GM12892 (cell line): ENCODE measurements at regions not wholly inside any gene's neighbourhood (a gene's known extent, or its start where the extent isn't known, plus 50 kb on each side); places are given as distances from the start of the nearest gene placed in this dataset.

ENCODE experiments used
- POLR2A ChIP-seq: IDR thresholded peaks from 2 replicates; pipeline ENCODE4 v1.6.1; 2011; ENCODE audit warnings: low read depth, low read length, control low read depth
- POLR2AphosphoS5 ChIP-seq: IDR thresholded peaks from 2 replicates; pipeline ENCODE4 v1.6.1; 2011; ENCODE audit warnings: low read depth, low read length, control low read depth
- TAF1 ChIP-seq: IDR thresholded peaks from 2 replicates; pipeline ENCODE4 v1.6.1; 2011; ENCODE audit warnings: low read depth, mild to moderate bottlenecking, control low read depth, low read length, borderline replicate concordance

- TF ChIP-seq POLR2A: no peak
- TF ChIP-seq POLR2AphosphoS5: no peak
- TF ChIP-seq TAF1: no peak
Observed at GRCh38 chr11:104490182-104490581, 326.2 kb upstream of the PDGFD start.
